ENCODE measurements at regions not wholly inside any gene's neighbourhood (a gene's known extent, or its start where the extent isn't known, plus 50 kb on each side); places are given as distances from the start of the nearest gene placed in this dataset.
A peak's percentile ranks its signal among the peaks of the same experiment; 100 is the strongest.
"Not testable (repeated sequence)": the region's sequence is repeated elsewhere in the genome, so short reads cannot be mapped to it uniquely, and the experiment has no call there.

- no peak for DNase-seq (ENCODE audit: low read depth)
Measured at GRCh38 chr16:7853197-7853596, 520.6 kb downstream of the RBFOX1 start.

DNA sequence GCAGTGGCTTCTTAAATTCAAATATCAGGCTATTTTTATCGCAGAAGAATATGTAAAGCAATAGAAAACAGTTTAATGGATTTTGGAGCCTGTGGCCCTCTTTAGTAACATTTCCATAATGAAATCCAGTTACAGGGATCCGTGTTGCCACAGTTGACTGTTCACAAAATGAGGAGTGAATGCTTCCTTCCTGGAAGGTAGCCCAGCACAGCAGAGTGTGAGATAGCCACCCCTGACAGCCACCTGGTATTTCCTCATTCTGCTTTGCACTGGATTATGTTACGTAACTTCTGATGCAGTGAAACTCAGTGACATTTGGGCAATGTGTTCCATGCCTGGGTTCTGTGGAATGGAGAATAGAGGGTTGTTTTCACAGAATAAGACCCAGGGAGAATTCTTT is 517.2 kb downstream of the RBFOX1 start:
- DNase-seq (ENCODE audit: low read depth): no peak

DNA sequence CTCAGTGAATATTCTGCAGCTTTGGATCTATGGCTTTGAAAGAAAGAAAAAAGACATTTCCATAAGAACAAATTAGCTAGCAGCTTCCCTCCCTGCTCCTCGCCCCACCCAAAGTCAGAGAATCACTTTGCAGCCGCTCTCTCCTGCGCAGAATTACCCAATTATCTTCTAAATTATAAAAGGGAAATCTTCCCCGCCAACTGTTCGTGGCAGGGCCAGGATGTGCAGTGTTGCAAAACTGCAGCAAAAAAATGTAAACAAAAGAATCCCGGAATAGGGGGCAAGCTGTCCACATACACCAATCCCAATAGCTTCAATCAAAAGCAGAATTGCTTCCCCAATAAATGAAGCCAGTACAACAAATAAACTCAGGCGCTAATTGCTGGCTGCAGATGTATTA is 510.6 kb downstream of the RBFOX1 start:
- no peak for DNase-seq (ENCODE audit: low read depth)

- no peak for DNase-seq (ENCODE audit: low read depth)
Measured at GRCh38 chr16:7839568-7839967, 506.9 kb downstream of the RBFOX1 start.

- DNase-seq (ENCODE audit: low read depth): no peak
Measured at GRCh38 chr16:7834771-7835431, 502.3 kb downstream of the RBFOX1 start.

DNA sequence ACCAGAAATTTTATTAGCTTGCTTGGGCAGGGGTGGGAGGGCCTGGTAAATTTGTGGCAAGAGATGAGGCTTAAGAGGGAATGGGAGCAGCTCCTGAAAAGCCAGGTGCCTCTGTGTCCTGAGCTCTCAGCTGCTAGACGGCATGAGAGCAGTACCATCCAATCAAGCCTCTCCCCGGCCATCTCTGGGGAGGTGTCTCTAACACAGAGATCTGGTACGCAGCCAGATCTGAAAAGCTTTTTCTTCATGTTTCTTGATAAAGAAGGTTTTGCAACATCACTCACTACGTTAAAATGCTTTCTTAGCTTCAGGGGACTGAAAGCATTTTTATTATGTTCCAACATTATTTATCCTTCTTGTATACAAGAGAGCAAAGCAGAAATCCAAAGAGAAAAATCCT is 488.2 kb downstream of the RBFOX1 start:
- no peak for DNase-seq (ENCODE audit: low read depth)

DNA sequence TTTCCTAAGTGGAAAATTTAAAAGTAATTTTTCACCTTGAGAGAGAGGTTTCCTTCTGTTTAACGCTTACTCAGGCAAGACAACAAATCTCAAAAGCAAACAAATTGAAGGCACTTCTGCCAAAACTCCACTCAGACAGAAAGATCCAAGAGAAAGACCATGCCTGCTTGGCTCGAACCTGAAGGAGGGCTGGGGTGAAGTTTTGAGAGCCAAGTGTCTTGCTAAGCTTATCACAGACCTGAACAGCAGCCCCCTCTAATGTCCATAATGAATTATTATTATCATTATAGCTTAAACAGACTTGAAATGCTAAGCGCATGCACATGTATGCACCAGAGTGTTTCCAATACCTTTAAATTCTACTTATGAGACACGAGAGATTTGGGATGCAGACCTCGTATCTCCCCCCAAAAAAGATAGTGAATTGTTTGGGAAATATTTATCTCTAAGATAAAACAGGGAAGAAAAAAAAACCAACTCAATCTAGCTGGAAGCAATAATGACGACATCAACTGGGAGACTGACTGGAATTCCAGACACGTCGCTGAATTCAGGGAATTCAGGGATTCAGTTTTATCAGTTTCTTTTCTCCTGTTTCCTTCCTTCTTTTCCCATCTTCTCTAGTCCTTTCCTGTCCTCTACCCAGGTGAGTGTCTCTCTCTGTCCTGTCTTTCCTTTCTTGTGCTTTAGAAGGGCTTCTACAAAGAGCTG is 473.2 kb downstream of the RBFOX1 start:
- no peak for DNase-seq (ENCODE audit: low read depth)

DNA sequence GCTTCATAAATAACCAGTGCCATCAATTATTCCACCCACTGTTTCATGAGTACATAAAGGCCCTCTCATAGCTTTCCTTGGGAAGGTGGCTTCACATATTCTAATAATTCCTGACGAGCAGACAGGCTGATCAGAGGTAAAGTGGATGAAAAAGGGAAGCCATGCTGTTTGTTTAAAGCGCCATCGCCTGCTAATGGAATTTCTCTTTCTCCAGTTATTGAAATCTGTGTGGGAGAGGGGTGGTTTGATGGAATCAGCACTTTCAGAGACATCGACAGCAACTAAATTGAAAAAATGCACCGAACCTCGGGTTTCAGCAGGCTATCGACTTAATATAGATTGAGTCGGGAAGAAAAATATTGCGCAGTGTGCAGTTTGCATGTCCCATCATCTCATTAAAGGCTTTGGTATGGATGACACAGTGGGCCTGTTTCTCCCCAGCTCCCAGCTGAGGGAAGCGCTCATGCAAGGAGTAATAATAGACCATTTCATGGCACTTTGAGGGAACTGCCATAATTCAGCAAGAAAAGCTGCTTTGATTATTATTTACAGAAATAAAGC is 472.1 kb downstream of the RBFOX1 start:
- DNase-seq (ENCODE audit: low read depth): no peak

DNA sequence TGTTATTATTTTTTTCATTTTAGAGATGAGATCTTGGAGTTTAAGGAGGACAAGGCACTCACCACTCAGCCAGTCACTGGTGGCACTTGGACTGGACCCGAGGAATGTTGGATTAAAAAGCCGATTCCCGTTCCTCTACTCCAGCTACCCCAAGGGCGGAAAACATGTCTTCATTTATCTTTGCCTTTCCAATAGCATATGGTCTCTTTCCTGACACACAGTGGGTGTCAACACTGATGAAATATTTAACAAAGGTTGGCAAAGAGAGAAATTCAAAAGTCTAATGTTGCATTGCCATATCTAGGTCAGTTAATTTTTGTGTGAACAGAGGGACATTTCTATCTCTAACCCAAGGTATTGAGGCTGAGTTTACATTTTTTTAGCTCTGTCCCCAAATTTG is 459.7 kb downstream of the RBFOX1 start:
- no peak for DNase-seq (ENCODE audit: low read depth)

DNA sequence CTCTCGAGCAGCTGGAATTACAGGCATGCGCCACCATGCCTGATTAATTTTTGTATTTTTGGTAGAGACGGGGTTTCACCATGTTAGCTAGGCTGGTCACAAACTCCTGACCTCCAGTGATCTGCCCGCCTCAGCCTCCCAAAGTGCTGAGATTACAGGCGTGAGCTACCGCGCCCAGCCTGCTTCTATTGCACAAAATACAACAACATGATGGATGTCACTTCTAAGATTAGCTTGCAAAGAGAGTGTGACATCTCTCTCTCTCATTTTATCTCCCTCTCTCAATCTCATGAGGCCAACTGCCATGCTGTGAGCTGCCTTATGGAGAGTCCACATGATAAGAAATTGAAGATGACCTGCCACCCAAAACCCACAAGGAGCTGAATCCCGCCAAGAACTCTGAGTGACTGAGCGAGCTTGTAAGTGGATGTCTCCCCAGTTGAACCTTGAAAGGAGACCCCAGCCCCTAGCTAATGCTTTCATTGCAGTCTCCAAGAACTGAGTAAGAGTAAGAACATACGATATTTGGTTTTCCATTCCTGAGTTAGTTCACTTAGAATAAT is 458.5 kb downstream of the RBFOX1 start:
- no peak for DNase-seq (ENCODE audit: low read depth)

GRCh38 chr16:7775072-7775488 is 442.4 kb downstream of the RBFOX1 start:
- no peak for DNase-seq (ENCODE audit: low read depth)

DNA sequence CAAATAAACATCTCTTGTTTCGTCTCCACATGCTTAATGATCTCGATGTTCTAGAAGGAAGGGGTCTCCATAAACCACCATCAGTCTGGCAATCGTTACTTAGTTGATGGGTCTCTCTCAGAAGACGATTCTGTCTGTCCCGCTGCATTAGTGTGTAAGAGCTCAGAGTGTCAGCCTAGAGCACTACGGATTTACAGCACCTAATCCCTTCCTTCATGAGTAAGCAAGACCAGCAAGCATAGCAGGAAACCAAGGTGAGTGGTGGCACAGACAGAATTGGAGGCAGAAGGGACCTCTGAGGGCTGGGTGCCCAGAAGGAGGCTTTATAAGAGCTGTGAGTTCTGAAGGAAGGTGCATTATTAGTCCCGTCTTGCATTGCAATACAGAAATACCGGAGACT is 440.1 kb downstream of the RBFOX1 start:
- DNase-seq (ENCODE audit: low read depth): no peak

- not testable (repeated sequence) for DNase-seq (ENCODE audit: low read depth)
Measured at GRCh38 chr16:7769091-7769490, 436.4 kb downstream of the RBFOX1 start.

- DNase-seq (ENCODE audit: low read depth): no peak
Measured at GRCh38 chr16:7765079-7765550, 432.5 kb downstream of the RBFOX1 start.

- peak; percentile 29 for DNase-seq (ENCODE audit: low read depth)
Measured at GRCh38 chr16:7763111-7763510, 430.5 kb downstream of the RBFOX1 start.
